ENCODE measurements at regions not wholly inside any gene's neighbourhood (a gene's known extent, or its start where the extent isn't known, plus 50 kb on each side); places are given as distances from the start of the nearest gene placed in this dataset.

DNA sequence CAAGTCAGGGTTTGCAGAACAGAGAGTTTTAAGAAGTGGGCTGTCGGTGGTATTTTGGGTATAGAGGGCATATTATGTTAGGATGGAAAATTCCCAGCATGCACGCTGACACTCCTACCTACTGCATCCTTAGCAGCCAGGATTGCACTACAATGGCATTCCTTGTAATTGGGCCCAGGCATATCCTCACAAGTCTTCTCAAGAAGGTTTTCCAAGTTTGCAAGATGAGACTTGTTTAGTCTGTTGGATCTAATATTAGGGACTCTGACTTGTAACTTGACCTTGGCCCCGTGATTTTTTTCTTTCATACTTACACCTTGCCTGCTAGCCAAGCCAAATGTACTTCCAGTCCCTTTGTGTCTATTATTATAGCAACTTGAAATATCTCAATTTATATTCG lies 335.7 kb upstream of the HTR2A start:
- DNase-seq (ENCODE audit: low read depth): peak; percentile 53
- no peak overlapping the region for H3K4me3 ChIP-seq (ENCODE audit: low read length)
- TF ChIP-seq CTCF (IDR thresholded peaks at IDR 0.05; ENCODE audit: insufficient read depth, low read depth, low read length, missing control alignments): no peak

DNA sequence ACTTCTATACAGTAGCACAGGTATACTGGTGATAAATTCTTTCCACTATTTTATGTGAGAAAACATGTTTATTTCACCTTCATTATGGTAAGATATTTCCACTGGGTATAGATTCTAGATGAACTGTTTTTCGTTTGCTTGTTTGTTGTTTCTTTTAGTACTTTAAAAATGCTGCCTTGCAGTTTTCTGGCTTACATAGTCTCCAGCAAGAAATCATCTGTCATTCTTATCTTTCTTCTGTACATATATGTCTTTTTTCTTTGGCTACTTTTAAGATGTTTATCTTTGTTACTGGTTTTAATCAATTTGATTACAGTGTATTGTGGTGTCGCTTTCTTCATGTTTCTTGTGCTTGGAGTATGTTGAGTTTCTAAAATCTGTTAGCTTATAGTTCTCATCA lies 333.3 kb upstream of the HTR2A start:
- no peak for DNase-seq (ENCODE audit: low read depth)
- no peak for TF ChIP-seq CTCF (IDR thresholded peaks at IDR 0.05; ENCODE audit: insufficient read depth, low read depth, low read length, missing control alignments)
- no peak overlapping the region for H3K4me3 ChIP-seq (ENCODE audit: low read length)

DNA sequence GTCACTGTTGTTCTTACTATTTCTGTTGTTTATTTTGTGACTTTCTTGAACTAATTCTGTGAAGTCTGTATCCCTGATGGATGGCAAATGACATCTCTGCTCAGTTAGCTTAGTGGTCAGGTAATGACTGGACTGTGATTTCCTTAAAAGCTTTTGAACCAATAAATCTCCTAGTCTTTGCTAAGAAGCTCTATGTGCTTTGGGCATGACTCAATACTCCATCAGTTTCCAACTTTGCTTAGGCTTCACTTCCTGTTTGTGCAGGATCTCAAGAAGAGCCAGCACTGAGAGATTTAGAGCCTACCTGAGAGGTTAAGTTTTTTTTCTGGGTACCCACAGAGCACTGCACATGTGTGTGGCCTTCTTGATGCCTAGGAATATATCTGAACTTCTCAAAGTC lies 329.7 kb upstream of the HTR2A start:
- no peak for TF ChIP-seq CTCF (IDR thresholded peaks at IDR 0.05; ENCODE audit: insufficient read depth, low read depth, low read length, missing control alignments)
- H3K4me3 ChIP-seq (ENCODE audit: low read length): no peak overlapping the region
- DNase-seq (ENCODE audit: low read depth): peak; percentile 27

DNA sequence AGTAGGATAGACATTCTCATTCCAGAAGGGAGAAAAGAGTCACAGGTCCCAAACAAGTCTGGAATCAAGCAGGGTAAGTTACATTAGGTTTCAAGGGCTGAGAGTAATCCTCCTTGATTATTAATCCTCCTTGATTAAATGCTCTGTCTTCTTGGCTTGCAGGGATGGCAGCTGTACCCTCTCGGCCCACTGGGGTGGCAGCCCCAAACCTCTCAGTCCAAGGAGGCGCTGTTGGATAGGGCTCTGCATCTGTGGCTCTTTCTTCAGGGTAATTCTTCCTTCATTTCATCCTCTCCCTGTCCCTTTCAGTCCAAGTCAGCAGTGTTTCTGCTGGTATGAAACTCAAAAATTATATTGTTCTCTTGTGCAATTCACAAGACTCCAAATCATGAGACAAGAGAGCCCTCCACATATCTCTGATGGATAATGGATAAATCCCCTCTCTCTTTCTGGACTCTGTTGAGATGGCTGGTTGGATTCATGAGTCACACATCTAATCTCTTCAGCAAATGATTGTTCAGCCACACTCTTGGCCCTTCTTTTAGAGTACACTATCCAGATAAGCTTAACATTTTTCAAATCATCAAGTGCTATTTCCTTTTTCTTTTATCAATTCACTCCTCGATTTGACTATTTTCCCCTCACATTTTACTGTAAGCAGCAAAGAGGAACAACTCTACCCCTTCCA lies 323.7 kb upstream of the HTR2A start:
- DNase-seq (ENCODE audit: low read depth): no peak
- TF ChIP-seq CTCF (IDR thresholded peaks at IDR 0.05; ENCODE audit: insufficient read depth, low read depth, low read length, missing control alignments): no peak
- no peak overlapping the region for H3K4me3 ChIP-seq (ENCODE audit: low read length)

GRCh38 chr13:47218611-47219010 lies 321.8 kb upstream of the HTR2A start:
- peak; percentile 58 for DNase-seq (ENCODE audit: low read depth)
- H3K4me3 ChIP-seq (ENCODE audit: low read length): no peak overlapping the region
- no peak for TF ChIP-seq CTCF (IDR thresholded peaks at IDR 0.05; ENCODE audit: insufficient read depth, low read depth, low read length, missing control alignments)

- DNase-seq (ENCODE audit: low read depth): peak; percentile 77
- no peak for TF ChIP-seq CTCF (IDR thresholded peaks at IDR 0.05; ENCODE audit: insufficient read depth, low read depth, low read length, missing control alignments)
- no peak overlapping the region for H3K4me3 ChIP-seq (ENCODE audit: low read length)
Observed at GRCh38 chr13:47216176-47216822, 319.4 kb upstream of the HTR2A start.

GRCh38 chr13:47215736-47216135 lies 318.9 kb upstream of the HTR2A start:
- no peak overlapping the region for H3K4me3 ChIP-seq (ENCODE audit: low read length)
- DNase-seq (ENCODE audit: low read depth): peak; percentile 73
- TF ChIP-seq CTCF (IDR thresholded peaks at IDR 0.05; ENCODE audit: insufficient read depth, low read depth, low read length, missing control alignments): no peak
